GM18508 (cell line): ENCODE measurements at regions not wholly inside any gene's neighbourhood (a gene's known extent, or its start where the extent isn't known, plus 50 kb on each side); places are given as distances from the start of the nearest gene placed in this dataset.
"Not testable (repeated sequence)": the region's sequence is repeated elsewhere in the genome, so short reads cannot be mapped to it uniquely, and the experiment has no call there.

Source experiments
- ATAC-seq: cut with Tn5 transposase; IDR thresholded peaks from one replicate; pipeline ENCODE4 v1.9.1; 2021; ENCODE audit warnings: moderate number of reproducible peaks; ENCODE audit not compliant: insufficient read depth, unreplicated experiment

- no peak for ATAC-seq
Measured at GRCh38 chr5:18602402-18602801, 968.1 kb downstream of the TAF11L14 start.

GRCh38 chr5:18605186-18605585 is 970.9 kb downstream of the TAF11L14 start:
- ATAC-seq = no peak

GRCh38 chr5:18607570-18607969 is 973.3 kb downstream of the TAF11L14 start:
- ATAC-seq = no peak

- not testable (repeated sequence) for ATAC-seq
Measured at GRCh38 chr5:18617191-18617590, 982.9 kb downstream of the TAF11L14 start.

- ATAC-seq = no peak
Measured at GRCh38 chr5:18630458-18631045, 996.3 kb downstream of the TAF11L14 start.

GRCh38 chr5:18652404-18653215 is 1018.4 kb downstream of the TAF11L14 start:
- no peak for ATAC-seq

- peak; percentile 88 for ATAC-seq
Measured at GRCh38 chr5:18653216-18653752, 1019.0 kb downstream of the TAF11L14 start.

GRCh38 chr5:18660511-18660910 is 1026.3 kb downstream of the TAF11L14 start:
- no peak for ATAC-seq

- no peak for ATAC-seq
Measured at GRCh38 chr5:18662231-18662630, 1028.0 kb downstream of the TAF11L14 start.

- not testable (repeated sequence) for ATAC-seq
Measured at GRCh38 chr5:18674212-18674611, 1040.0 kb downstream of the TAF11L14 start.

- ATAC-seq = no peak
Measured at GRCh38 chr5:18675041-18675440, 1040.8 kb downstream of the TAF11L14 start.

- no peak for ATAC-seq
Measured at GRCh38 chr5:18686253-18686652, 1052.0 kb downstream of the TAF11L14 start.

- no peak for ATAC-seq
Measured at GRCh38 chr5:18687429-18687828, 1053.2 kb downstream of the TAF11L14 start.

- no peak for ATAC-seq
Measured at GRCh38 chr5:18699681-18700080, 1065.4 kb downstream of the TAF11L14 start.

- ATAC-seq = no peak
Measured at GRCh38 chr5:18702821-18703220, 1068.6 kb downstream of the TAF11L14 start.

GRCh38 chr5:18712936-18713485 is 1078.8 kb downstream of the TAF11L14 start:
- ATAC-seq = no peak

- no peak for ATAC-seq
Measured at GRCh38 chr5:18720002-18720401, 1085.7 kb downstream of the TAF11L14 start.

GRCh38 chr5:18732556-18733479 is 1098.6 kb downstream of the TAF11L14 start:
- no peak for ATAC-seq

- ATAC-seq = no peak
Measured at GRCh38 chr5:18736051-18736398, 1101.8 kb downstream of the TAF11L14 start.

GRCh38 chr5:18736736-18737135 is 1102.5 kb downstream of the TAF11L14 start:
- ATAC-seq = not testable (repeated sequence)
